HepG2 (cell line): ENCODE measurements at regions not wholly inside any gene's neighbourhood (a gene's known extent, or its start where the extent isn't known, plus 50 kb on each side); places are given as distances from the start of the nearest gene placed in this dataset.

ENCODE experiments used
- FOSL1 ChIP-seq: sonication (generic); formaldehyde crosslinking; IDR thresholded peaks from 2 replicates; pipeline ENCODE4 v1.9.0; 2021; ENCODE audit warnings: missing genetic modification reagents, borderline replicate concordance
- GRHL1 ChIP-seq: sonication (generic); formaldehyde crosslinking; conservative IDR thresholded peaks from 2 replicates; pipeline ENCODE4 v1.8.0; 2022; ENCODE audit warnings: missing genetic modification reagents
- HIC2 ChIP-seq: sonication (generic); formaldehyde crosslinking; IDR thresholded peaks from 2 replicates; pipeline ENCODE4 v1.9.0; 2022; ENCODE audit warnings: low read depth, missing genetic modification reagents
- NCOA1 ChIP-seq: sonication (generic); formaldehyde crosslinking; IDR thresholded peaks from 2 replicates; pipeline ENCODE4 v1.9.0; 2021; ENCODE audit warnings: missing genetic modification reagents
- NFATC3 ChIP-seq: sonication (generic); formaldehyde crosslinking; IDR thresholded peaks from 2 replicates; pipeline ENCODE4 v1.5.1; 2020; ENCODE audit warnings: mild to moderate bottlenecking, missing genetic modification reagents
- REL ChIP-seq: sonication (generic); formaldehyde crosslinking; conservative IDR thresholded peaks from 2 replicates; pipeline ENCODE4 v1.8.0; 2022; ENCODE audit warnings: mild to moderate bottlenecking, missing genetic modification reagents, moderate library complexity
- SMYD3 ChIP-seq: sonication (generic); formaldehyde crosslinking; IDR thresholded peaks from 2 replicates; pipeline ENCODE4 v1.8.1; 2023; ENCODE audit warnings: mild to moderate bottlenecking, missing genetic modification reagents
- STAT6 ChIP-seq: sonication (generic); formaldehyde crosslinking; IDR thresholded peaks from 2 replicates; pipeline ENCODE4 v1.4.0; 2020; ENCODE audit warnings: missing genetic modification reagents, mild to moderate bottlenecking, borderline replicate concordance
- ZNF10 ChIP-seq: sonication (generic); formaldehyde crosslinking; IDR thresholded peaks from 2 replicates; pipeline ENCODE4 v1.4.0; 2020; ENCODE audit warnings: mild to moderate bottlenecking, low read depth, missing genetic modification reagents, borderline replicate concordance
- ZNF670 ChIP-seq: sonication (generic); formaldehyde crosslinking; IDR thresholded peaks from 2 replicates; pipeline ENCODE4 v1.8.0; 2022; ENCODE audit warnings: mild to moderate bottlenecking, missing genetic modification reagents, borderline replicate concordance
- ZNF687 ChIP-seq: sonication (generic); formaldehyde crosslinking; IDR thresholded peaks from 2 replicates; pipeline ENCODE4 v1.5.1; 2020; ENCODE audit warnings: mild to moderate bottlenecking, missing genetic modification reagents, moderate library complexity
- ZNF7 ChIP-seq: IDR thresholded peaks from 2 replicates; pipeline ENCODE4 v1.6.1; 2016; ENCODE audit warnings: missing biosample characterization, missing genetic modification reagents
- ZNF850 ChIP-seq: sonication (generic); formaldehyde crosslinking; conservative IDR thresholded peaks from 2 replicates; pipeline ENCODE4 v1.9.0; 2021; ENCODE audit warnings: mild to moderate bottlenecking, missing genetic modification reagents
- ZZZ3 ChIP-seq: sonication (generic); formaldehyde crosslinking; IDR thresholded peaks from 2 replicates; pipeline ENCODE4 v1.4.0; 2020; ENCODE audit warnings: missing genetic modification reagents, mild to moderate bottlenecking, borderline replicate concordance
- TF ChIP-seq, protein P1 (sequence below): sonication (generic); formaldehyde crosslinking; conservative IDR thresholded peaks from 2 replicates; pipeline ENCODE4 v1.5.0; 2020; ENCODE audit warnings: missing genetic modification reagents

DNA sequence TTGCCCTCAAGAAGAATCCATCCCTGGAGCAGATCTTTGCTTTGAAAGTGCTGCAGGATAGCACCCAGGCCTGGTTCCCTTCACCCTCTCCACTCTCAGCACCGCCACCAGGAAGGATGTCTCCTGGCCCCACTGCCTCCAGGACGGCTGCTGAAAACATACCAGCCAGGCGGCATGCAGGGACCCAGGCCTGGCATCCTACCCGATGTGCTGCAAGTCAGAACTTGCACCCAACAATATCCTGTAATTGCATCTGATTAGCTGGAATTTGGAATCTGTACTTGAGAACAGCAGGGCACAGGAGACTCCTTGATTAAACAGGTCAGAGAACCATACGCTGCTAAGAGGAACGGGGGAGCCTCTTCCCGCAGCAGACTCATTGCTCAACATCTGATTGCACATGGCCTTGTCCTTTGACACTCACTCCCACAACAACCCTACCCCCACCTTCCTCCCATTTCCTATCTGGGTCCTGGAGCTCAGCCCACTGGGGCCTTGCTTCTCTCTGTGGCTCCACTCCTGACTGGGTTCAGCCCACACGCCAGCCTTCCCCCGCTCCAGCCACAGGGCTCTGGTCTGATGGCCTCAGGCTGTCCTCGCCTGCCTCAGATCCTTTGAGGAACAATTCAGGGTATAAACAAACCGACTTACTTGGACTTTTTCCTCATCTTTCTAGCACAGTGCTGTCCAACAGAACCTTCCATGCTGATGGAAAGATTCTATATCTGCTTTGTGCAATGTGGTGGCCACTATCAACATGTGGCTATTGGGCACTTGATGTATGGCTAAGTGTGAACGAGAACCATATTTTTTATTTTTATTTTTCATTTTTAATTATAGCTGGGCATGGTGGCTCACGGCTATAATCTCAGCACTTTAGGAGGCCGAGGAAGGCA lies 78.0 kb downstream of the FGD2 start (continued):
- peak; percentile 97 for TF ChIP-seq SMYD3
- TF ChIP-seq ZNF670 (CRISPR knock-in tag) = peak; percentile 95
- TF ChIP-seq, protein P1, sequence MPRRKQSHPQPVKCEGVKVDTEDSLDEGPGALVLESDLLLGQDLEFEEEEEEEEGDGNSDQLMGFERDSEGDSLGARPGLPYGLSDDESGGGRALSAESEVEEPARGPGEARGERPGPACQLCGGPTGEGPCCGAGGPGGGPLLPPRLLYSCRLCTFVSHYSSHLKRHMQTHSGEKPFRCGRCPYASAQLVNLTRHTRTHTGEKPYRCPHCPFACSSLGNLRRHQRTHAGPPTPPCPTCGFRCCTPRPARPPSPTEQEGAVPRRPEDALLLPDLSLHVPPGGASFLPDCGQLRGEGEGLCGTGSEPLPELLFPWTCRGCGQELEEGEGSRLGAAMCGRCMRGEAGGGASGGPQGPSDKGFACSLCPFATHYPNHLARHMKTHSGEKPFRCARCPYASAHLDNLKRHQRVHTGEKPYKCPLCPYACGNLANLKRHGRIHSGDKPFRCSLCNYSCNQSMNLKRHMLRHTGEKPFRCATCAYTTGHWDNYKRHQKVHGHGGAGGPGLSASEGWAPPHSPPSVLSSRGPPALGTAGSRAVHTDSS (CRISPR knock-in tag) = no peak
- TF ChIP-seq ZZZ3 (CRISPR knock-in tag) = peak; percentile 92; the same call in 1 of the 2 replicates
- no peak for TF ChIP-seq REL
- TF ChIP-seq ZNF10 (CRISPR knock-in tag) = no peak
- peak; percentile 98 for TF ChIP-seq STAT6
- no peak for TF ChIP-seq ZNF7 (CRISPR knock-in tag)
- TF ChIP-seq ZNF687 (CRISPR knock-in tag) = peak; percentile 99
- 0 out of 2 replicates have a peak, but pooled peaks have one; percentile 94 for TF ChIP-seq NFATC3
- TF ChIP-seq NCOA1 (CRISPR knock-in tag) = peak; percentile 99
- TF ChIP-seq GRHL1 (CRISPR knock-in tag) = no peak
- TF ChIP-seq ZNF850 (CRISPR knock-in tag) = no peak; the same call in 1 of the 2 replicates
- peak; percentile 45; the same call in 1 of the 2 replicates for TF ChIP-seq FOSL1
- peak; percentile 98 for TF ChIP-seq HIC2 (CRISPR knock-in tag)
